ENCODE measurements at regions not wholly inside any gene's neighbourhood (a gene's known extent, or its start where the extent isn't known, plus 50 kb on each side); places are given as distances from the start of the nearest gene placed in this dataset.

- DNase-seq (ENCODE audit: low read depth, low spot score) = no peak
Measured at GRCh38 chr3:24657870-24658510, 163.3 kb upstream of the THRB start.

DNA sequence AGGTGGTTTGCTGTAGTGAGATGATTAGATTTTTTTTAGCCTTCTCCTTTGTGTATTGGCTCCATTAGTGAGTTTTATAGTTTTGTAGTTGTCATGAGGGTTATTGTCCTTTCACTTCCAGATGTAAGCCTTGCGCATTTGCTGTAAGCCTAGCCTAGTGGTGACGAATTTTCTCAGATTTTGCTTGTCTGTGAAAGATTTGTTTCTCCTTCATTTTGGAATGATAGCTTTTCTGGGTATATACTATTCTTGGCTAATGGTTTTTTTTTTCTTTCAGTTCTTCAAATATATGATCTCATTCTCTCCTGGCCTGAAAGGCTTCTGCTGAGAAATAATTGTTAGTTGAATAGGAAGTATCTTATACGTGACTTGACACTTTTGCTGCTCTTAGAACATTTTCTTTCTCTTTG lies 166.5 kb upstream of the THRB start:
- CTCF ChIA-PET = no interaction called here
- no peak for DNase-seq (ENCODE audit: low read depth, low spot score)
- Histone ChIP-seq H3K27ac (ENCODE audit: low read depth, low read length) (no peak overlapping the region), H3K4me3 (ENCODE audit: low read depth, low read length) (no peak overlapping the region), H3K9me3 (ENCODE audit: control insufficient read depth, insufficient read depth, low read length) (no peaks in the 10 kb centered on the region), H3K27me3 (ENCODE audit: control insufficient read depth, insufficient read depth, low read length) (no peaks in the 10 kb centered on the region)
- TF ChIP-seq CTCF (IDR thresholded peaks at IDR 0.05; ENCODE audit: low read depth, low read length) = no peak
- POLR2A ChIA-PET = no interaction called here

More at GRCh38 chr3:24657870-24658510, 163.3 kb upstream of the THRB start:
- no peak overlapping the region for H3K4me3 ChIP-seq (ENCODE audit: low read depth, low read length)
- ChIA-PET CTCF (no interaction called here), POLR2A (no interaction called here)
- no peaks in the 10 kb centered on the region for H3K9me3 ChIP-seq (ENCODE audit: control insufficient read depth, insufficient read depth, low read length)
- TF ChIP-seq CTCF (IDR thresholded peaks at IDR 0.05; ENCODE audit: low read depth, low read length) = no peak
- H3K27ac ChIP-seq (ENCODE audit: low read depth, low read length) = no peak overlapping the region
- no peaks in the 10 kb centered on the region for H3K27me3 ChIP-seq (ENCODE audit: control insufficient read depth, insufficient read depth, low read length)

GRCh38 chr3:24662449-24663345 lies 168.0 kb upstream of the THRB start:
- Histone ChIP-seq H3K27ac (ENCODE audit: low read depth, low read length) (no peak overlapping the region), H3K4me3 (ENCODE audit: low read depth, low read length) (no peak overlapping the region), H3K27me3 (ENCODE audit: control insufficient read depth, insufficient read depth, low read length) (no peaks in the 10 kb centered on the region), H3K9me3 (ENCODE audit: control insufficient read depth, insufficient read depth, low read length) (no peaks in the 10 kb centered on the region)
- no peak for DNase-seq (ENCODE audit: low read depth, low spot score)
- CTCF ChIA-PET = interaction anchor here (1.1 kb wide), 1 partner anchor 9 kb away, joined by 4 read pairs; no protein-coding TSS in a partner anchor
- TF ChIP-seq CTCF (IDR thresholded peaks at IDR 0.05; ENCODE audit: low read depth, low read length) = no peak
- POLR2A ChIA-PET = no interaction called here

- TF ChIP-seq CTCF (IDR thresholded peaks at IDR 0.05; ENCODE audit: low read depth, low read length) = no peak
- no peaks in the 10 kb centered on the region for H3K27me3 ChIP-seq (ENCODE audit: control insufficient read depth, insufficient read depth, low read length)
- H3K27ac ChIP-seq (ENCODE audit: low read depth, low read length) = no peak overlapping the region
- ChIA-PET CTCF (interaction anchor here (0.9 to 1.1 kb wide), 2 partner anchors 9 to 18 kb away, joined by 4 to 5 read pairs; no protein-coding TSS in a partner anchor), POLR2A (no interaction called here)
- no peak overlapping the region for H3K4me3 ChIP-seq (ENCODE audit: low read depth, low read length)
- H3K9me3 ChIP-seq (ENCODE audit: control insufficient read depth, insufficient read depth, low read length) = no peaks in the 10 kb centered on the region
- DNase-seq (ENCODE audit: low read depth, low spot score) = no peak
Measured at GRCh38 chr3:24663406-24663805, 168.8 kb upstream of the THRB start.

DNA sequence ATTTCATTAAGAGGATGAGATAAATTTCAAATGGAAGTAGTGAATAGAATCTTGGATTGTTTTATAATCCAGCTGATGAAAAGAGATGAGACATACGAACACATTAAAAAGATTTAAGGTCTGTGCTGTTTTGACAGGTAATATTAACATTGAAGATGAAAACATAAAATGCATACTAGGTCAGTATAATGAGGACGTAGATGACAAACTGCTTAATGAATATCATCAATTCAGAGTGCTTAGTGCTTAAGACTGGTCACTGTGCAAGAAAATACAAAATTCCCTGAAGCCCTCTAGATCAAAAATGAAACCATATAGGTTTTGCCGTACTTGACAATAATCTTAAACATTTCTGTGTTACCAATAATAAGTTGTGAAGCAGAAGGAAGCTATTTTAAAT lies 173.4 kb upstream of the THRB start:
- H3K27me3 ChIP-seq (ENCODE audit: control insufficient read depth, insufficient read depth, low read length) = no peaks in the 10 kb centered on the region
- DNase-seq (ENCODE audit: low read depth, low spot score) = no peak
- no peak overlapping the region for H3K27ac ChIP-seq (ENCODE audit: low read depth, low read length)
- ChIA-PET POLR2A (no interaction called here), CTCF (no interaction called here)
- H3K4me3 ChIP-seq (ENCODE audit: low read depth, low read length) = no peak overlapping the region
- TF ChIP-seq CTCF (IDR thresholded peaks at IDR 0.05; ENCODE audit: low read depth, low read length) = no peak
- H3K9me3 ChIP-seq (ENCODE audit: control insufficient read depth, insufficient read depth, low read length) = no peaks in the 10 kb centered on the region
